Smooth muscle cell (in vitro differentiated cells): ENCODE measurements at regions not wholly inside any gene's neighbourhood (a gene's known extent, or its start where the extent isn't known, plus 50 kb on each side); places are given as distances from the start of the nearest gene placed in this dataset.

Experiments
- DNase-seq: peaks from one replicate; lab custom pipeline; 2025; ENCODE audit not compliant: unreplicated experiment; lab: John Stamatoyannopoulos, UW
- H2AFZ ChIP-seq: fragments of 200-600 bp; sonication (generic); 2 replicates; pipeline ENCODE4 v1.6.0; 2016; ENCODE audit warnings: antibody characterized with exemption, low read depth, mild to moderate bottlenecking
- H3F3A ChIP-seq: fragments of 200-600 bp; sonication (generic); 2 replicates; pipeline ENCODE4 v1.6.0; 2017; ENCODE audit warnings: antibody characterized with exemption, low read depth
- H3K27ac ChIP-seq: fragments of 200-600 bp; sonication (generic); 2 replicates; pipeline ENCODE4 v1.5.1; 2016; ENCODE audit warnings: low read depth, mild to moderate bottlenecking
- H3K27me3 ChIP-seq: fragments of 200-600 bp; sonication (generic); 2 replicates; pipeline ENCODE4 v1.6.1; 2016; ENCODE audit warnings: low read depth, mild to moderate bottlenecking
- H3K36me3 ChIP-seq: fragments of 200-600 bp; sonication (generic); 2 replicates; pipeline ENCODE4 v1.5.1; 2016; ENCODE audit warnings: low read depth
- H3K4me1 ChIP-seq: fragments of 200-600 bp; sonication (generic); 2 replicates; pipeline ENCODE4 v1.5.1; 2016; ENCODE audit warnings: low read depth
- H3K4me2 ChIP-seq: fragments of 200-600 bp; sonication (generic); 2 replicates; pipeline ENCODE4 v1.6.0; 2016; ENCODE audit warnings: mild to moderate bottlenecking
- H3K4me3 ChIP-seq: fragments of 200-600 bp; sonication (generic); 2 replicates; pipeline ENCODE4 v1.5.1; 2016; ENCODE audit warnings: mild to moderate bottlenecking
- H3K79me2 ChIP-seq: fragments of 200-600 bp; sonication (generic); 2 replicates; pipeline ENCODE4 v1.6.0; 2016; ENCODE audit warnings: low read depth, mild to moderate bottlenecking
- H3K9ac ChIP-seq: fragments of 200-600 bp; sonication (generic); 2 replicates; pipeline ENCODE4 v1.6.0; 2016; ENCODE audit warnings: low read depth
- H3K9me3 ChIP-seq: fragments of 200-600 bp; sonication (generic); replicated peaks from 2 replicates; pipeline ENCODE4 v1.5.1; 2016; ENCODE audit warnings: low read depth
- H4K20me1 ChIP-seq: fragments of 200-600 bp; sonication (generic); 2 replicates; pipeline ENCODE4 v1.6.0; 2016; ENCODE audit warnings: low read depth
- WGBS: methylation state at CpG from one replicate; pipeline ENCODE4 v1.1.7; 2016; ENCODE audit warnings: low lambda C conversion rate; 5-methylcytosine and 5-hydroxymethylcytosine counted together
- TF ChIP-seq, protein P1 (sequence below): fragments of 200-600 bp; sonication (generic); IDR thresholded peaks from 2 replicates; pipeline ENCODE4 v1.5.1; 2017; ENCODE audit warnings: borderline replicate concordance, mild to moderate bottlenecking, antibody characterized with exemption; ENCODE audit not compliant: insufficient read depth, poor library complexity, severe bottlenecking

DNA sequence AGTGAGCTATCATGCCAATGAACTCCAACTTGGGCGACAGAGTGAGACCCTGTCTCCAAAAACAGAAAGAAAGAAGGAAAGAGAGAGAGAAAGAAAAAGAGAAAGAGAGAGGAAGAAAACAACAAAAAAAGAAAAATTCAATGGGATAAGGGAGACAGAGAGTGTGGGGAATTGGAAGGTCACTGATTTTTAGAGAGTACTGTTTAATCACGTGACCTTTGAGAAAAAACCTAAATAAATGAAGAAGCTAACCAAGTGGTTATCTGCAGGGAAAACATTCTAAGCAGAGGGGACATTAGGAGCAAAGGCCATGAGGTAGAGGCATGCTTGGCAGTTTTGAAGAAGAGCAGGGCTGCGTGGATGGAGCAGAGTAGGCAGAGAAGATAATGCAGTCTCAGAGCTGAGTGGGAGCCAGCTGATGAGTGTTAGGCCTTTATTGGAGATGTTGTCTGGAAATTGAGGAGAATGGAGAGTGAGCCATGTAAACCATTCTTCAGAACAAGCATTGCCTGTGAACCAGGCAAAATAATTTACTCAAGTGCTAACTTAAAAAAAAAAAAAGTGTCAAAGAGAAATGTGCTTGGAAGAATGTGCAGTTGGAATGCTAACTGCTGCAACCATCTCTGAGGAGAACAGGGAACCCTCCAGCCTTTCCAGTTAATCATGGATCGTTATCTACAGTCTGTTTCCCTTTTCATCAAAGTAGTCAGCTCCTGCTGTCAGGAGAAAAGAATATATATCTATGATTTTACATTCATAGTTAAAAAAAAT is 377.3 kb upstream of the SEMA6D start:
- Histone ChIP-seq H3K4me2 (peak overlapping the region; percentile 47), H2AFZ (no peak overlapping the region), H3K9me3 (no peaks in the 10 kb centered on the region), H3K4me3 (no peak overlapping the region), H3K27me3 (no peaks in the 10 kb centered on the region), H3K27ac (peak overlapping the region; percentile 51), H3F3A (no peaks in the 10 kb centered on the region), H3K4me1 (no peaks in the 10 kb centered on the region), H3K79me2 (no peaks in the 10 kb centered on the region), H4K20me1 (no peaks in the 10 kb centered on the region), H3K9ac (no peak overlapping the region), H3K36me3 (no peaks in the 10 kb centered on the region)
- WGBS, result 55% methylated on average over 4 of the region's 4 CpGs
- TF ChIP-seq, protein P1, sequence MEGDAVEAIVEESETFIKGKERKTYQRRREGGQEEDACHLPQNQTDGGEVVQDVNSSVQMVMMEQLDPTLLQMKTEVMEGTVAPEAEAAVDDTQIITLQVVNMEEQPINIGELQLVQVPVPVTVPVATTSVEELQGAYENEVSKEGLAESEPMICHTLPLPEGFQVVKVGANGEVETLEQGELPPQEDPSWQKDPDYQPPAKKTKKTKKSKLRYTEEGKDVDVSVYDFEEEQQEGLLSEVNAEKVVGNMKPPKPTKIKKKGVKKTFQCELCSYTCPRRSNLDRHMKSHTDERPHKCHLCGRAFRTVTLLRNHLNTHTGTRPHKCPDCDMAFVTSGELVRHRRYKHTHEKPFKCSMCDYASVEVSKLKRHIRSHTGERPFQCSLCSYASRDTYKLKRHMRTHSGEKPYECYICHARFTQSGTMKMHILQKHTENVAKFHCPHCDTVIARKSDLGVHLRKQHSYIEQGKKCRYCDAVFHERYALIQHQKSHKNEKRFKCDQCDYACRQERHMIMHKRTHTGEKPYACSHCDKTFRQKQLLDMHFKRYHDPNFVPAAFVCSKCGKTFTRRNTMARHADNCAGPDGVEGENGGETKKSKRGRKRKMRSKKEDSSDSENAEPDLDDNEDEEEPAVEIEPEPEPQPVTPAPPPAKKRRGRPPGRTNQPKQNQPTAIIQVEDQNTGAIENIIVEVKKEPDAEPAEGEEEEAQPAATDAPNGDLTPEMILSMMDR, result no peak
- DNase-seq, result no peak

DNA sequence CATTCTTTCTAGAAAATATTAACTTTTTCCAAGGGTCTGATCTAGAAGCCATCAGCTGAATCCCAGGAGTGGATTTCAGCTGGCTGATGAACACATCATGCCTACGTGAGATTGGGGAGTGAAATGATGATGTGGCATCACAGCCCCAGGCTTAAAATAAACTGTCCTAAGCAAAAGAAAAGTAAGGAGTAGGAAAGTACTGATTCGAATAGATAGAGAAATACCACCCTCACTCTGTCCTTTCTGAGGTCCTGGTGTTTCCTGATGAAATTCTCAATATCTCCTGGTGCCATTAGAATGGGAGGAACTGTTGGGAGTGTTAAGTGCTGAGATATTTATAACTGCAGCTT is 376.8 kb upstream of the SEMA6D start:
- Histone ChIP-seq H3K4me3 (no peak overlapping the region), H3K9me3 (no peaks in the 10 kb centered on the region), H4K20me1 (no peaks in the 10 kb centered on the region), H3K36me3 (no peaks in the 10 kb centered on the region), H3K4me1 (no peaks in the 10 kb centered on the region), H3K27me3 (no peaks in the 10 kb centered on the region), H3F3A (no peaks in the 10 kb centered on the region), H3K27ac (peak overlapping the region; percentile 51), H3K79me2 (no peaks in the 10 kb centered on the region), H3K9ac (no peak overlapping the region), H3K4me2 (peak overlapping the region; percentile 47), H2AFZ (no peak overlapping the region)
- WGBS, result 30% methylated on average over 2 of the region's 2 CpGs
- TF ChIP-seq, protein P1, result no peak
- DNase-seq, result no peak

GRCh38 chr15:47349179-47349578 is 368.1 kb upstream of the SEMA6D start:
- DNase-seq, result no peak
- Histone ChIP-seq H3K9me3 (no peaks in the 10 kb centered on the region), H4K20me1 (no peaks in the 10 kb centered on the region), H3K9ac (no peak overlapping the region), H3F3A (no peaks in the 10 kb centered on the region), H3K4me3 (no peak overlapping the region), H3K27ac (no peak overlapping the region), H3K27me3 (no peaks in the 10 kb centered on the region), H3K36me3 (no peaks in the 10 kb centered on the region), H2AFZ (no peak overlapping the region), H3K79me2 (no peaks in the 10 kb centered on the region), H3K4me2 (no peak overlapping the region), H3K4me1 (no peaks in the 10 kb centered on the region)
- WGBS, result 93% methylated on average over 2 of the region's 2 CpGs
- TF ChIP-seq, protein P1, result no peak

GRCh38 chr15:47351501-47351900 is 365.8 kb upstream of the SEMA6D start:
- no peak for DNase-seq
- no peak overlapping the region for H3K9ac ChIP-seq
- H3K79me2 ChIP-seq, result no peaks in the 10 kb centered on the region
- no peak overlapping the region for H3K4me2 ChIP-seq
- no peaks in the 10 kb centered on the region for H4K20me1 ChIP-seq
- no peaks in the 10 kb centered on the region for H3F3A ChIP-seq
- H3K36me3 ChIP-seq, result no peaks in the 10 kb centered on the region
- no peak overlapping the region for H2AFZ ChIP-seq
- TF ChIP-seq, protein P1, result no peak
- H3K4me1 ChIP-seq, result no peaks in the 10 kb centered on the region
- no peak overlapping the region for H3K27ac ChIP-seq
- H3K4me3 ChIP-seq, result no peak overlapping the region
- H3K27me3 ChIP-seq, result no peaks in the 10 kb centered on the region
- H3K9me3 ChIP-seq, result no peaks in the 10 kb centered on the region
